Calu3 (cell line): ENCODE measurements at regions not wholly inside any gene's neighbourhood (a gene's known extent, or its start where the extent isn't known, plus 50 kb on each side); places are given as distances from the start of the nearest gene placed in this dataset.

Experiments used
- BruUV-seq: library from RNA; stranded (reverse); fragments of 400-500 nt; replicated peaks from 2 replicates; lab custom pipeline; 2021; lab: Mats Ljungman, UMichigan
- CTCF ChIA-PET: fragments of 300-600 bp; sonication (Branson Sonifier 250); formaldehyde crosslinking; loops from one replicate; lab custom pipeline; 2022; ENCODE audit warnings: antibody characterized with exemption; lab: Charles Lee
- DNase-seq: peaks from one replicate; pipeline ENCODE4 v3.0.0; 2022
- H3K27ac Mint-ChIP-seq: one replicate; pipeline ENCODE4 v1.8.0; 2022; ENCODE audit warnings: mixed read lengths; ENCODE audit not compliant: unreplicated experiment
- H3K27me3 Mint-ChIP-seq: one replicate; pipeline ENCODE4 v1.8.0; 2022; ENCODE audit warnings: mixed read lengths; ENCODE audit not compliant: unreplicated experiment
- H3K36me3 Mint-ChIP-seq: one replicate; pipeline ENCODE4 v1.8.0; 2022; ENCODE audit warnings: mild to moderate bottlenecking, moderate library complexity, mixed read lengths; ENCODE audit not compliant: insufficient read depth, unreplicated experiment
- H3K4me1 Mint-ChIP-seq: one replicate; pipeline ENCODE4 v1.8.0; 2022; ENCODE audit warnings: mild to moderate bottlenecking, low read depth, mixed read lengths; ENCODE audit not compliant: unreplicated experiment
- H3K4me3 Mint-ChIP-seq: one replicate; pipeline ENCODE4 v1.8.0; 2022; ENCODE audit warnings: mild to moderate bottlenecking, low read depth, moderate library complexity, mixed read lengths; ENCODE audit not compliant: unreplicated experiment
- H3K9me3 Mint-ChIP-seq: one replicate; pipeline ENCODE4 v1.8.0; 2022; ENCODE audit warnings: low read depth, mixed read lengths; ENCODE audit not compliant: unreplicated experiment
- CTCF ChIP-seq: fragments of 200-600 bp; IDR thresholded peaks from one replicate; pipeline ENCODE4 v1.8.0; 2022; ENCODE audit warnings: antibody characterized with exemption; ENCODE audit not compliant: unreplicated experiment
- intact Hi-C: fragments of 100-400 bp; cut with micrococcal nuclease; formaldehyde crosslinking; loops from one replicate; pipeline ENCODE4 v1.10.0; 2022; ENCODE audit not compliant: unreplicated experiment

- TF ChIP-seq CTCF: no peak
- no peak for DNase-seq
- BruUV-seq: no TSS peak
- intact Hi-C loops: no loop called here
- no peak overlapping the region for H3K4me3 Mint-ChIP-seq
- CTCF ChIA-PET: no interaction called here
- no peaks in the 10 kb centered on the region for H3K36me3 Mint-ChIP-seq
- no peak overlapping the region for H3K27ac Mint-ChIP-seq
- peaks cover 19% of the 10 kb centered on the region for H3K9me3 Mint-ChIP-seq
- no peaks in the 10 kb centered on the region for H3K27me3 Mint-ChIP-seq
- H3K4me1 Mint-ChIP-seq: no peaks in the 10 kb centered on the region
Observed at GRCh38 chr2:125837128-125837527, 818.8 kb upstream of the GYPC start.

GRCh38 chr2:125837611-125838010, 818.3 kb upstream of the GYPC start:
- H3K27ac Mint-ChIP-seq: no peak overlapping the region
- BruUV-seq: no TSS peak
- no peaks in the 10 kb centered on the region for H3K36me3 Mint-ChIP-seq
- H3K27me3 Mint-ChIP-seq: no peaks in the 10 kb centered on the region
- no peak for TF ChIP-seq CTCF
- DNase-seq: no peak
- no peak overlapping the region for H3K4me3 Mint-ChIP-seq
- intact Hi-C loops: no loop called here
- CTCF ChIA-PET: no interaction called here
- no peaks in the 10 kb centered on the region for H3K4me1 Mint-ChIP-seq
- peaks cover 22% of the 10 kb centered on the region for H3K9me3 Mint-ChIP-seq

- Mint-ChIP-seq H3K4me3 (no peak overlapping the region), H3K27me3 (no peaks in the 10 kb centered on the region), H3K36me3 (no peaks in the 10 kb centered on the region), H3K4me1 (no peaks in the 10 kb centered on the region), H3K27ac (no peak overlapping the region), H3K9me3 (peaks cover 22% of the 10 kb centered on the region)
- no peak for DNase-seq
- TF ChIP-seq CTCF: no peak
- CTCF ChIA-PET: no interaction called here
- BruUV-seq: no TSS peak
- intact Hi-C loops: no loop called here
Observed at GRCh38 chr2:125839945-125840344, 816.0 kb upstream of the GYPC start.

- no peak for DNase-seq
- Mint-ChIP-seq H3K4me1 (no peaks in the 10 kb centered on the region), H3K27ac (no peak overlapping the region), H3K4me3 (no peak overlapping the region), H3K36me3 (no peaks in the 10 kb centered on the region), H3K27me3 (no peaks in the 10 kb centered on the region), H3K9me3 (peaks cover 28% of the 10 kb centered on the region)
- CTCF ChIA-PET: no interaction called here
- intact Hi-C loops: no loop called here
- no TSS peak for BruUV-seq
- TF ChIP-seq CTCF: no peak
Observed at GRCh38 chr2:125842041-125842440, 813.9 kb upstream of the GYPC start.
